H1 (cell line): ENCODE measurements at regions not wholly inside any gene's neighbourhood (a gene's known extent, or its start where the extent isn't known, plus 50 kb on each side); places are given as distances from the start of the nearest gene placed in this dataset.

Source experiments
- CEBPB ChIP-seq: IDR thresholded peaks from 2 replicates; pipeline ENCODE4 v1.6.1; 2012; ENCODE audit warnings: low read depth, low read length
- EZH2 ChIP-seq: fragments of 200-600 bp; sonication (generic); IDR thresholded peaks from 2 replicates; pipeline ENCODE4 v1.7.1; 2012; ENCODE audit warnings: low read depth, mild to moderate bottlenecking, moderate library complexity, low read length, inconsistent platforms; ENCODE audit not compliant: severe bottlenecking
- SP4 ChIP-seq: IDR thresholded peaks from 2 replicates; pipeline ENCODE4 v1.6.1; 2012; ENCODE audit warnings: low read length, inconsistent platforms
- TF ChIP-seq, protein P1 (sequence below), 3 experiments: IDR thresholded peaks; 1 replicate in 2 of 3; 2 replicates in 1 of 3; pipeline versions ENCODE4 v1.5.1 to v1.6.1; 2011; ENCODE audit warnings: low read length in 3 of 3, mild to moderate bottlenecking in 3 of 3, inconsistent platforms in 2 of 3, low read depth in 1 of 3, moderate library complexity in 1 of 3; ENCODE audit not compliant: insufficient read depth in 1 of 3; ENCODE audit errors: control extremely low read depth in 1 of 3

- TF ChIP-seq CEBPB (no peak), EZH2 (no peak), SP4 (no peak)
- TF ChIP-seq, protein P1, sequence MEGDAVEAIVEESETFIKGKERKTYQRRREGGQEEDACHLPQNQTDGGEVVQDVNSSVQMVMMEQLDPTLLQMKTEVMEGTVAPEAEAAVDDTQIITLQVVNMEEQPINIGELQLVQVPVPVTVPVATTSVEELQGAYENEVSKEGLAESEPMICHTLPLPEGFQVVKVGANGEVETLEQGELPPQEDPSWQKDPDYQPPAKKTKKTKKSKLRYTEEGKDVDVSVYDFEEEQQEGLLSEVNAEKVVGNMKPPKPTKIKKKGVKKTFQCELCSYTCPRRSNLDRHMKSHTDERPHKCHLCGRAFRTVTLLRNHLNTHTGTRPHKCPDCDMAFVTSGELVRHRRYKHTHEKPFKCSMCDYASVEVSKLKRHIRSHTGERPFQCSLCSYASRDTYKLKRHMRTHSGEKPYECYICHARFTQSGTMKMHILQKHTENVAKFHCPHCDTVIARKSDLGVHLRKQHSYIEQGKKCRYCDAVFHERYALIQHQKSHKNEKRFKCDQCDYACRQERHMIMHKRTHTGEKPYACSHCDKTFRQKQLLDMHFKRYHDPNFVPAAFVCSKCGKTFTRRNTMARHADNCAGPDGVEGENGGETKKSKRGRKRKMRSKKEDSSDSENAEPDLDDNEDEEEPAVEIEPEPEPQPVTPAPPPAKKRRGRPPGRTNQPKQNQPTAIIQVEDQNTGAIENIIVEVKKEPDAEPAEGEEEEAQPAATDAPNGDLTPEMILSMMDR (IDR thresholded peaks at IDR 0.05; ENCODE audit: control extremely low read depth in 1 of 3, insufficient read depth in 1 of 3, low read depth in 1 of 3, low read length in 3 of 3), result no peak
These were observed 102.2 kb downstream of the GCNT1 start for GRCh38 chr9:76561050-76561713.
